GM23338 (cell line): ENCODE measurements at regions not wholly inside any gene's neighbourhood (a gene's known extent, or its start where the extent isn't known, plus 50 kb on each side); places are given as distances from the start of the nearest gene placed in this dataset.

ENCODE experiments used
- ATAC-seq: fragments of 200-7000 bp; cut with Tn5 transposase; 3 replicates; pipeline ENCODE4 v1.9.1; 2020
- DNase-seq: peaks from one replicate; pipeline ENCODE4 v3.0.0-alpha.2; 2015; ENCODE audit warnings: low spot score
- H2AFZ ChIP-seq: fragments of 200-600 bp; sonication (generic); 2 replicates; pipeline ENCODE4 v1.8.0; 2016; ENCODE audit warnings: antibody characterized with exemption, mild to moderate bottlenecking, moderate library complexity
- H3F3A ChIP-seq: fragments of 200-600 bp; sonication (generic); replicated peaks from 2 replicates; pipeline ENCODE4 v1.8.0; 2017; ENCODE audit warnings: antibody characterized with exemption, mixed run types, low read depth
- H3K27ac ChIP-seq: fragments of 200-600 bp; sonication (generic); 2 replicates; pipeline ENCODE4 v1.6.1; 2016; ENCODE audit warnings: low read depth
- H3K27me3 ChIP-seq: fragments of 200-600 bp; sonication (generic); 2 replicates; pipeline ENCODE4 v1.8.0; 2016; ENCODE audit warnings: mild to moderate bottlenecking, mixed run types, moderate library complexity; ENCODE audit not compliant: insufficient read depth
- H3K36me3 ChIP-seq: fragments of 200-600 bp; sonication (generic); 2 replicates; pipeline ENCODE4 v1.8.0; 2016; ENCODE audit warnings: mild to moderate bottlenecking; ENCODE audit not compliant: insufficient read depth
- H3K4me1 ChIP-seq: fragments of 200-600 bp; sonication (generic); 2 replicates; pipeline ENCODE4 v1.8.0; 2016; ENCODE audit warnings: mild to moderate bottlenecking, moderate library complexity; ENCODE audit not compliant: insufficient read depth
- H3K4me2 ChIP-seq: fragments of 200-600 bp; sonication (generic); 2 replicates; pipeline ENCODE4 v1.7.1; 2017; ENCODE audit warnings: mixed run types
- H3K4me3 ChIP-seq: fragments of 200-600 bp; sonication (generic); 2 replicates; pipeline ENCODE4 v1.6.1; 2016; ENCODE audit warnings: mixed run types
- H3K79me2 ChIP-seq: fragments of 200-600 bp; sonication (generic); replicated peaks from 2 replicates; pipeline ENCODE4 v1.8.0; 2017; ENCODE audit warnings: mild to moderate bottlenecking; ENCODE audit not compliant: insufficient read depth
- H3K9me2 ChIP-seq: fragments of 200-600 bp; sonication (generic); 2 replicates; pipeline ENCODE4 v1.8.0; 2017; ENCODE audit not compliant: insufficient read depth
- H4K20me1 ChIP-seq: fragments of 200-600 bp; sonication (generic); replicated peaks from 2 replicates; pipeline ENCODE4 v1.8.0; 2017; ENCODE audit warnings: mild to moderate bottlenecking; ENCODE audit not compliant: insufficient read depth
- H3K27ac Mint-ChIP-seq: 2 replicates; pipeline ENCODE4 v1.8.0; 2020; ENCODE audit warnings: inconsistent platforms, mild to moderate bottlenecking, moderate library complexity, mixed read lengths
- H3K27me3 Mint-ChIP-seq: 3 replicates; pipeline ENCODE4 v1.8.0; 2022; ENCODE audit warnings: low read depth, mild to moderate bottlenecking, moderate library complexity, mixed read lengths, inconsistent platforms; ENCODE audit not compliant: insufficient read depth, poor library complexity
- H3K36me3 Mint-ChIP-seq: 3 replicates; pipeline ENCODE4 v1.8.0; 2021; ENCODE audit warnings: low read depth, mild to moderate bottlenecking, inconsistent platforms, moderate library complexity, mixed read lengths
- H3K4me1 Mint-ChIP-seq: 3 replicates; pipeline ENCODE4 v1.8.0; 2020; ENCODE audit warnings: mild to moderate bottlenecking, inconsistent platforms, mixed read lengths
- H3K4me3 Mint-ChIP-seq: 3 replicates; pipeline ENCODE4 v1.8.0; 2021; ENCODE audit warnings: moderate library complexity, mild to moderate bottlenecking, inconsistent platforms, mixed read lengths
- H3K9me3 Mint-ChIP-seq: 3 replicates; pipeline ENCODE4 v1.8.0; 2020; ENCODE audit warnings: moderate library complexity, mild to moderate bottlenecking, inconsistent platforms, mixed read lengths
- CREB1 ChIP-seq: fragments of 250-450 bp; sonication (Bioruptor Pico); IDR thresholded peaks from 2 replicates; pipeline ENCODE4 v1.5.0; 2020; ENCODE audit warnings: low read depth, mild to moderate bottlenecking, moderate library complexity
- EZH2 ChIP-seq: fragments of 200-600 bp; sonication (generic); IDR thresholded peaks from one replicate; pipeline ENCODE4 v1.8.0; 2017; ENCODE audit warnings: antibody characterized with exemption, mild to moderate bottlenecking, low read depth; ENCODE audit not compliant: unreplicated experiment
- EZH2phosphoT487 ChIP-seq: fragments of 200-600 bp; sonication (generic); IDR thresholded peaks from one replicate; pipeline ENCODE4 v1.8.1; 2018; ENCODE audit warnings: antibody characterized with exemption; ENCODE audit not compliant: unreplicated experiment
- JUNB ChIP-seq: IDR thresholded peaks from one replicate; pipeline ENCODE4 v1.6.1; 2016; ENCODE audit warnings: antibody characterized with exemption; ENCODE audit not compliant: unreplicated experiment
- NANOG ChIP-seq: IDR thresholded peaks from 2 replicates; pipeline ENCODE4 v1.6.1; 2016; ENCODE audit warnings: antibody characterized with exemption, borderline replicate concordance
- POLR2AphosphoS5 ChIP-seq: IDR thresholded peaks from 2 replicates; pipeline ENCODE4 v1.6.1; 2016; ENCODE audit warnings: antibody characterized with exemption, low read depth
- STAT1 ChIP-seq: IDR thresholded peaks from one replicate; pipeline ENCODE4 v1.6.1; 2016; ENCODE audit warnings: antibody characterized with exemption; ENCODE audit not compliant: unreplicated experiment
- ZNF114 ChIP-seq: fragments of 250-450 bp; sonication (Bioruptor Pico); IDR thresholded peaks from 2 replicates; pipeline ENCODE4 v1.5.0; 2020; ENCODE audit warnings: mild to moderate bottlenecking, moderate library complexity
- ZNF331 ChIP-seq: fragments of 250-450 bp; sonication (Bioruptor Pico); IDR thresholded peaks from 2 replicates; pipeline ENCODE4 v1.5.0; 2020; ENCODE audit warnings: low read depth, mild to moderate bottlenecking, moderate library complexity
- TF ChIP-seq, protein P1 (sequence below): IDR thresholded peaks from 2 replicates; pipeline ENCODE4 v1.6.1; 2016; ENCODE audit warnings: antibody characterized with exemption
- TF ChIP-seq, protein P2 (sequence below), 2 experiments: fragments of 200-600 bp in 1 of 2; sonication (generic) in 1 of 2; conservative IDR thresholded peaks; 2 replicates each; pipeline versions ENCODE4 v1.5.1 to v1.6.1; 2016 to 2017; ENCODE audit warnings: antibody characterized with exemption in 2 of 2, low read depth in 2 of 2, mild to moderate bottlenecking in 2 of 2, moderate library complexity in 1 of 2
- TF ChIP-seq, protein P3 (sequence below): IDR thresholded peaks from one replicate; pipeline ENCODE4 v1.6.1; 2018; ENCODE audit warnings: antibody characterized with exemption; ENCODE audit not compliant: unreplicated experiment
- TF ChIP-seq, protein P4 (sequence below): fragments of 250-450 bp; sonication (Bioruptor Pico); IDR thresholded peaks from 2 replicates; pipeline ENCODE4 v1.5.0; 2020; ENCODE audit warnings: mild to moderate bottlenecking, moderate library complexity

DNA sequence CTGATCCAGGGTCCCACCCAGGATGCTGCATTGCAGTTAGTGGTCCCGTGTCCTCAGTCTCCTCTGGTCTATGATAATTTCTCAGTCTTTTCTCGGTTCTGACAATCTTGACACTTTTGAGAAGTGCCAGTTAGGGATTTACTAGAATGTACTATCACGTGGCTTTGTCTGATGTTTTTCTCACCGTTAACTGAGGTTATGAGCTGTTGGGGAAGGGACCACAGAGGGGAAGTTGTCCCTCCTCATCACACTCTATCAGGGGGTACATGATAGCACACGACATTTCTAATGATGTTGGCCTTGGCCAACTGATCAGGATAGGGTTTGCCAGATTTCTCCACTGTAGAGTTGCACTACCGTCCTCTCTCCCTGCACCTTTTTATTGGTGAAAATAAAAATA lies 250.9 kb upstream of the SDK2 start:
- Histone ChIP-seq H3K4me2 (no peak overlapping the region), H3K9me2 (no peaks in the 10 kb centered on the region), H3K4me3 (no peak overlapping the region), H3K27me3 (peaks cover 38% of the 10 kb centered on the region), H3F3A (no peaks in the 10 kb centered on the region), H3K79me2 (no peaks in the 10 kb centered on the region), H2AFZ (no peak overlapping the region), H3K27ac (no peak overlapping the region), H3K4me1 (no peaks in the 10 kb centered on the region), H4K20me1 (no peaks in the 10 kb centered on the region; the same call in 1 of the 2 replicates), H3K36me3 (no peaks in the 10 kb centered on the region)
- TF ChIP-seq, protein P1, sequence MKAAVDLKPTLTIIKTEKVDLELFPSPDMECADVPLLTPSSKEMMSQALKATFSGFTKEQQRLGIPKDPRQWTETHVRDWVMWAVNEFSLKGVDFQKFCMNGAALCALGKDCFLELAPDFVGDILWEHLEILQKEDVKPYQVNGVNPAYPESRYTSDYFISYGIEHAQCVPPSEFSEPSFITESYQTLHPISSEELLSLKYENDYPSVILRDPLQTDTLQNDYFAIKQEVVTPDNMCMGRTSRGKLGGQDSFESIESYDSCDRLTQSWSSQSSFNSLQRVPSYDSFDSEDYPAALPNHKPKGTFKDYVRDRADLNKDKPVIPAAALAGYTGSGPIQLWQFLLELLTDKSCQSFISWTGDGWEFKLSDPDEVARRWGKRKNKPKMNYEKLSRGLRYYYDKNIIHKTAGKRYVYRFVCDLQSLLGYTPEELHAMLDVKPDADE: no peak
- TF ChIP-seq EZH2phosphoT487 (no peak), JUNB (no peak), EZH2 (no peak), ZNF114 (CRISPR knock-in tag) (no peak), ZNF331 (CRISPR knock-in tag) (no peak), POLR2AphosphoS5 (no peak), CREB1 (CRISPR knock-in tag) (no peak), NANOG (no peak), STAT1 (no peak)
- TF ChIP-seq, protein P2, sequence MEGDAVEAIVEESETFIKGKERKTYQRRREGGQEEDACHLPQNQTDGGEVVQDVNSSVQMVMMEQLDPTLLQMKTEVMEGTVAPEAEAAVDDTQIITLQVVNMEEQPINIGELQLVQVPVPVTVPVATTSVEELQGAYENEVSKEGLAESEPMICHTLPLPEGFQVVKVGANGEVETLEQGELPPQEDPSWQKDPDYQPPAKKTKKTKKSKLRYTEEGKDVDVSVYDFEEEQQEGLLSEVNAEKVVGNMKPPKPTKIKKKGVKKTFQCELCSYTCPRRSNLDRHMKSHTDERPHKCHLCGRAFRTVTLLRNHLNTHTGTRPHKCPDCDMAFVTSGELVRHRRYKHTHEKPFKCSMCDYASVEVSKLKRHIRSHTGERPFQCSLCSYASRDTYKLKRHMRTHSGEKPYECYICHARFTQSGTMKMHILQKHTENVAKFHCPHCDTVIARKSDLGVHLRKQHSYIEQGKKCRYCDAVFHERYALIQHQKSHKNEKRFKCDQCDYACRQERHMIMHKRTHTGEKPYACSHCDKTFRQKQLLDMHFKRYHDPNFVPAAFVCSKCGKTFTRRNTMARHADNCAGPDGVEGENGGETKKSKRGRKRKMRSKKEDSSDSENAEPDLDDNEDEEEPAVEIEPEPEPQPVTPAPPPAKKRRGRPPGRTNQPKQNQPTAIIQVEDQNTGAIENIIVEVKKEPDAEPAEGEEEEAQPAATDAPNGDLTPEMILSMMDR (conservative IDR thresholded peaks at IDR 0.05; ENCODE audit: low read depth in 2 of 2): no peak
- TF ChIP-seq, protein P3, sequence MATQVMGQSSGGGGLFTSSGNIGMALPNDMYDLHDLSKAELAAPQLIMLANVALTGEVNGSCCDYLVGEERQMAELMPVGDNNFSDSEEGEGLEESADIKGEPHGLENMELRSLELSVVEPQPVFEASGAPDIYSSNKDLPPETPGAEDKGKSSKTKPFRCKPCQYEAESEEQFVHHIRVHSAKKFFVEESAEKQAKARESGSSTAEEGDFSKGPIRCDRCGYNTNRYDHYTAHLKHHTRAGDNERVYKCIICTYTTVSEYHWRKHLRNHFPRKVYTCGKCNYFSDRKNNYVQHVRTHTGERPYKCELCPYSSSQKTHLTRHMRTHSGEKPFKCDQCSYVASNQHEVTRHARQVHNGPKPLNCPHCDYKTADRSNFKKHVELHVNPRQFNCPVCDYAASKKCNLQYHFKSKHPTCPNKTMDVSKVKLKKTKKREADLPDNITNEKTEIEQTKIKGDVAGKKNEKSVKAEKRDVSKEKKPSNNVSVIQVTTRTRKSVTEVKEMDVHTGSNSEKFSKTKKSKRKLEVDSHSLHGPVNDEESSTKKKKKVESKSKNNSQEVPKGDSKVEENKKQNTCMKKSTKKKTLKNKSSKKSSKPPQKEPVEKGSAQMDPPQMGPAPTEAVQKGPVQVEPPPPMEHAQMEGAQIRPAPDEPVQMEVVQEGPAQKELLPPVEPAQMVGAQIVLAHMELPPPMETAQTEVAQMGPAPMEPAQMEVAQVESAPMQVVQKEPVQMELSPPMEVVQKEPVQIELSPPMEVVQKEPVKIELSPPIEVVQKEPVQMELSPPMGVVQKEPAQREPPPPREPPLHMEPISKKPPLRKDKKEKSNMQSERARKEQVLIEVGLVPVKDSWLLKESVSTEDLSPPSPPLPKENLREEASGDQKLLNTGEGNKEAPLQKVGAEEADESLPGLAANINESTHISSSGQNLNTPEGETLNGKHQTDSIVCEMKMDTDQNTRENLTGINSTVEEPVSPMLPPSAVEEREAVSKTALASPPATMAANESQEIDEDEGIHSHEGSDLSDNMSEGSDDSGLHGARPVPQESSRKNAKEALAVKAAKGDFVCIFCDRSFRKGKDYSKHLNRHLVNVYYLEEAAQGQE: no peak
- TF ChIP-seq, protein P4, sequence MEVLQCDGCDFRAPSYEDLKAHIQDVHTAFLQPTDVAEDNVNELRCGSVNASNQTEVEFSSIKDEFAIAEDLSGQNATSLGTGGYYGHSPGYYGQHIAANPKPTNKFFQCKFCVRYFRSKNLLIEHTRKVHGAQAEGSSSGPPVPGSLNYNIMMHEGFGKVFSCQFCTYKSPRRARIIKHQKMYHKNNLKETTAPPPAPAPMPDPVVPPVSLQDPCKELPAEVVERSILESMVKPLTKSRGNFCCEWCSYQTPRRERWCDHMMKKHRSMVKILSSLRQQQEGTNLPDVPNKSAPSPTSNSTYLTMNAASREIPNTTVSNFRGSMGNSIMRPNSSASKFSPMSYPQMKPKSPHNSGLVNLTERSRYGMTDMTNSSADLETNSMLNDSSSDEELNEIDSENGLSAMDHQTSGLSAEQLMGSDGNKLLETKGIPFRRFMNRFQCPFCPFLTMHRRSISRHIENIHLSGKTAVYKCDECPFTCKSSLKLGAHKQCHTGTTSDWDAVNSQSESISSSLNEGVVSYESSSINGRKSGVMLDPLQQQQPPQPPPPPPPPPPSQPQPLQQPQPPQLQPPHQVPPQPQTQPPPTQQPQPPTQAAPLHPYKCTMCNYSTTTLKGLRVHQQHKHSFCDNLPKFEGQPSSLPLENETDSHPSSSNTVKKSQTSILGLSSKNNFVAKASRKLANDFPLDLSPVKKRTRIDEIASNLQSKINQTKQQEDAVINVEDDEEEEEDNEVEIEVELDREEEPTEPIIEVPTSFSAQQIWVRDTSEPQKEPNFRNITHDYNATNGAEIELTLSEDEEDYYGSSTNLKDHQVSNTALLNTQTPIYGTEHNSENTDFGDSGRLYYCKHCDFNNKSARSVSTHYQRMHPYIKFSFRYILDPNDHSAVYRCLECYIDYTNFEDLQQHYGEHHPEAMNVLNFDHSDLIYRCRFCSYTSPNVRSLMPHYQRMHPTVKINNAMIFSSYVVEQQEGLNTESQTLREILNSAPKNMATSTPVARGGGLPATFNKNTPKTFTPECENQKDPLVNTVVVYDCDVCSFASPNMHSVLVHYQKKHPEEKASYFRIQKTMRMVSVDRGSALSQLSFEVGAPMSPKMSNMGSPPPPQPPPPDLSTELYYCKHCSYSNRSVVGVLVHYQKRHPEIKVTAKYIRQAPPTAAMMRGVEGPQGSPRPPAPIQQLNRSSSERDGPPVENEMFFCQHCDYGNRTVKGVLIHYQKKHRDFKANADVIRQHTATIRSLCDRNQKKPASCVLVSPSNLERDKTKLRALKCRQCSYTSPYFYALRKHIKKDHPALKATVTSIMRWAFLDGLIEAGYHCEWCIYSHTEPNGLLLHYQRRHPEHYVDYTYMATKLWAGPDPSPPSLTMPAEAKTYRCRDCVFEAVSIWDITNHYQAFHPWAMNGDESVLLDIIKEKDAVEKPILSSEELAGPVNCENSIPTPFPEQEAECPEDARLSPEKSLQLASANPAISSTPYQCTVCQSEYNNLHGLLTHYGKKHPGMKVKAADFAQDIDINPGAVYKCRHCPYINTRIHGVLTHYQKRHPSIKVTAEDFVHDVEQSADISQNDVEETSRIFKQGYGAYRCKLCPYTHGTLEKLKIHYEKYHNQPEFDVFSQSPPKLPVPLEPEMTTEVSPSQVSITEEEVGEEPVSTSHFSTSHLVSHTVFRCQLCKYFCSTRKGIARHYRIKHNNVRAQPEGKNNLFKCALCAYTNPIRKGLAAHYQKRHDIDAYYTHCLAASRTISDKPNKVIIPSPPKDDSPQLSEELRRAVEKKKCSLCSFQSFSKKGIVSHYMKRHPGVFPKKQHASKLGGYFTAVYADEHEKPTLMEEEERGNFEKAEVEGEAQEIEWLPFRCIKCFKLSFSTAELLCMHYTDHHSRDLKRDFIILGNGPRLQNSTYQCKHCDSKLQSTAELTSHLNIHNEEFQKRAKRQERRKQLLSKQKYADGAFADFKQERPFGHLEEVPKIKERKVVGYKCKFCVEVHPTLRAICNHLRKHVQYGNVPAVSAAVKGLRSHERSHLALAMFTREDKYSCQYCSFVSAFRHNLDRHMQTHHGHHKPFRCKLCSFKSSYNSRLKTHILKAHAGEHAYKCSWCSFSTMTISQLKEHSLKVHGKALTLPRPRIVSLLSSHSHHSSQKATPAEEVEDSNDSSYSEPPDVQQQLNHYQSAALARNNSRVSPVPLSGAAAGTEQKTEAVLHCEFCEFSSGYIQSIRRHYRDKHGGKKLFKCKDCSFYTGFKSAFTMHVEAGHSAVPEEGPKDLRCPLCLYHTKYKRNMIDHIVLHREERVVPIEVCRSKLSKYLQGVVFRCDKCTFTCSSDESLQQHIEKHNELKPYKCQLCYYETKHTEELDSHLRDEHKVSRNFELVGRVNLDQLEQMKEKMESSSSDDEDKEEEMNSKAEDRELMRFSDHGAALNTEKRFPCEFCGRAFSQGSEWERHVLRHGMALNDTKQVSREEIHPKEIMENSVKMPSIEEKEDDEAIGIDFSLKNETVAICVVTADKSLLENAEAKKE: no peak
- Mint-ChIP-seq H3K4me3 (no peak overlapping the region), H3K27ac (no peak overlapping the region), H3K27me3 (peaks cover 9% of the 10 kb centered on the region), H3K36me3 (no peaks in the 10 kb centered on the region), H3K4me1 (no peaks in the 10 kb centered on the region), H3K9me3 (0 out of 3 replicates have a peak, but pooled peaks cover 4% of the 10 kb centered on the region)
- no peak for ATAC-seq
- DNase-seq: no peak
